ENCODE measurements at regions not wholly inside any gene's neighbourhood (a gene's known extent, or its start where the extent isn't known, plus 50 kb on each side); places are given as distances from the start of the nearest gene placed in this dataset.

DNA sequence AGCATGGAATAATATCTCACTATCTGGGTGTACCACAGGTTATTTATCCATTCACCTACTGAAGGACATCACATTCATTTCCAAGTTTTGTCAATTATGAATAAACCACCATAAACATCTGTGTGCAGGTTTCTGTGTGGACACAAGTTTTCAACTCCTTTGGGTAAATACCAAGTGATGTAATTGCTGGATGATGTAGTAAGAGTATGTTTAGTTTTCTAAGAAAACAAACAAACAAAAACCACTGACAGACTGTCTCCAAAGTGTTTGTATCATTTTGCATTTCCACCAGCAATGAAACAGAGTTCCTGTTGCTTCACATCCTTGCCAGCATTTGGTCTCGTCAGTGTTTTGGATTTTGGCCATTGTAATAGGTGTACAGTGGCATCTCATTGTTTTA is 435.7 kb upstream of the PROX1 start:
- TF ChIP-seq, protein P1, sequence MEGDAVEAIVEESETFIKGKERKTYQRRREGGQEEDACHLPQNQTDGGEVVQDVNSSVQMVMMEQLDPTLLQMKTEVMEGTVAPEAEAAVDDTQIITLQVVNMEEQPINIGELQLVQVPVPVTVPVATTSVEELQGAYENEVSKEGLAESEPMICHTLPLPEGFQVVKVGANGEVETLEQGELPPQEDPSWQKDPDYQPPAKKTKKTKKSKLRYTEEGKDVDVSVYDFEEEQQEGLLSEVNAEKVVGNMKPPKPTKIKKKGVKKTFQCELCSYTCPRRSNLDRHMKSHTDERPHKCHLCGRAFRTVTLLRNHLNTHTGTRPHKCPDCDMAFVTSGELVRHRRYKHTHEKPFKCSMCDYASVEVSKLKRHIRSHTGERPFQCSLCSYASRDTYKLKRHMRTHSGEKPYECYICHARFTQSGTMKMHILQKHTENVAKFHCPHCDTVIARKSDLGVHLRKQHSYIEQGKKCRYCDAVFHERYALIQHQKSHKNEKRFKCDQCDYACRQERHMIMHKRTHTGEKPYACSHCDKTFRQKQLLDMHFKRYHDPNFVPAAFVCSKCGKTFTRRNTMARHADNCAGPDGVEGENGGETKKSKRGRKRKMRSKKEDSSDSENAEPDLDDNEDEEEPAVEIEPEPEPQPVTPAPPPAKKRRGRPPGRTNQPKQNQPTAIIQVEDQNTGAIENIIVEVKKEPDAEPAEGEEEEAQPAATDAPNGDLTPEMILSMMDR (IDR thresholded peaks at IDR 0.05) = no peak
- Histone ChIP-seq H3K27ac (ENCODE audit: low read depth in 1 of 2, low read length in 2 of 2) (no peak overlapping the region), H2AFZ (ENCODE audit: insufficient read depth, low read depth, low read length, poor library complexity, severe bottlenecking) (no peak overlapping the region), H3K4me2 (replicated peaks; ENCODE audit: extremely low read depth, low read length, poor library complexity, severe bottlenecking) (no peak overlapping the region), H3K79me2 (ENCODE audit: insufficient read depth, low read length) (no peaks in the 10 kb centered on the region), H3K4me3 (replicated peaks in 1 of 3; ENCODE audit: low read depth in 2 of 3, low read length in 3 of 3) (no peak overlapping the region), H3K4me1 (ENCODE audit: control insufficient read depth in 1 of 2, insufficient read depth in 2 of 2, low read length in 2 of 2) (no peaks in the 10 kb centered on the region), H4K20me1 (ENCODE audit: insufficient read depth, low read length) (no peaks in the 10 kb centered on the region), H3K9ac (ENCODE audit: insufficient read depth, low read length, poor library complexity, severe bottlenecking) (no peak overlapping the region), H3K27me3 (ENCODE audit: control insufficient read depth in 2 of 2, insufficient read depth in 2 of 2, low read length in 2 of 2) (no peaks in the 10 kb centered on the region), H3K9me3 (replicated peaks in 1 of 2; ENCODE audit: control insufficient read depth in 1 of 2, insufficient read depth in 1 of 2, low read length in 2 of 2) (no peaks in the 10 kb centered on the region), H3K36me3 (replicated peaks in 1 of 2; ENCODE audit: control insufficient read depth in 1 of 2, insufficient read depth in 2 of 2, low read length in 2 of 2) (no peaks in the 10 kb centered on the region)
- Mint-ChIP-seq H3K4me1 (no peaks in the 10 kb centered on the region), H3K36me3 (no peaks in the 10 kb centered on the region), H3K4me3 (no peak overlapping the region), H3K27ac (no peak overlapping the region), H3K9me3 (peaks cover 0 to 2% (median under 1%) of the 10 kb centered on the region in 7 donors), H3K27me3 (ENCODE audit: low read depth in 3 of 3) (peaks cover 1 to 2% (median 2%) of the 10 kb centered on the region in 3 donors)
- intact Hi-C loops (cut with micrococcal nuclease) = no loop called here
- DNase-seq = no peak
- WGBS (ENCODE audit: insufficient coverage) = no CpG with 5 or more reads among the region's 1 CpG

DNA sequence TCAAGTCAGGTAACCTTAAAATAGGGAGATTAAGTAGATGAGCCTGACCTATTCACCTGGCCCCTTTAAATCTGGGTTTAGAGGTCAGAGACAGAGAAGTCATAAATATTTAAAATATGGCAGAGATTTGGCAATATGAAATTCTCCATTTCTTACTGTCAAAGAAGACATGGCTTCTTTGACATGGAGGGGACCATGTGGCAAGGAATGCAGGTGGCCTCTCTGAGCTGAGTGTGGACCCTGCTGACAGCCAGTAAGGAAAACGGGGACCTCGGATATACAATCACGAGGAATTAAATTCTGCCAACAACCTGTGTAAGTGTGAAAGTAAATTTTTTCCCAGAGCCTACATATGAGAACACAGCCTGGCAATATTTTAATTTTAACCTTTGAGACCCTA is 427.5 kb upstream of the PROX1 start:
- TF ChIP-seq, protein P1 (IDR thresholded peaks at IDR 0.05) = no peak
- no CpG with 5 or more reads among the region's 3 CpGs for WGBS (ENCODE audit: insufficient coverage)
- Mint-ChIP-seq H3K27ac (no peak overlapping the region), H3K9me3 (peaks cover 0 to 13% (median 4%) of the 10 kb centered on the region in 7 donors), H3K36me3 (no peaks in the 10 kb centered on the region), H3K4me3 (no peak overlapping the region), H3K4me1 (no peaks in the 10 kb centered on the region), H3K27me3 (ENCODE audit: low read depth in 3 of 3) (peaks cover 1 to 4% (median 2%) of the 10 kb centered on the region in 3 donors)
- Histone ChIP-seq H3K4me1 (ENCODE audit: control insufficient read depth in 1 of 2, insufficient read depth in 2 of 2, low read length in 2 of 2) (no peaks in the 10 kb centered on the region), H3K4me2 (replicated peaks; ENCODE audit: extremely low read depth, low read length, poor library complexity, severe bottlenecking) (no peak overlapping the region), H3K27me3 (ENCODE audit: control insufficient read depth in 2 of 2, insufficient read depth in 2 of 2, low read length in 2 of 2) (no peaks in the 10 kb centered on the region), H3K79me2 (ENCODE audit: insufficient read depth, low read length) (no peaks in the 10 kb centered on the region), H3K36me3 (replicated peaks in 1 of 2; ENCODE audit: control insufficient read depth in 1 of 2, insufficient read depth in 2 of 2, low read length in 2 of 2) (no peaks in the 10 kb centered on the region), H3K9me3 (replicated peaks in 1 of 2; ENCODE audit: control insufficient read depth in 1 of 2, insufficient read depth in 1 of 2, low read length in 2 of 2) (peaks cover 0 to 5% of the 10 kb centered on the region in 2 donors), H2AFZ (ENCODE audit: insufficient read depth, low read depth, low read length, poor library complexity, severe bottlenecking) (no peak overlapping the region), H3K27ac (ENCODE audit: low read depth in 1 of 2, low read length in 2 of 2) (no peak overlapping the region), H4K20me1 (ENCODE audit: insufficient read depth, low read length) (no peaks in the 10 kb centered on the region), H3K4me3 (replicated peaks in 1 of 3; ENCODE audit: low read depth in 2 of 3, low read length in 3 of 3) (no peak overlapping the region), H3K9ac (ENCODE audit: insufficient read depth, low read length, poor library complexity, severe bottlenecking) (no peak overlapping the region)
- DNase-seq = no peak
- intact Hi-C loops (cut with micrococcal nuclease) = no loop called here
